ACHN (cell line): ENCODE measurements at regions not wholly inside any gene's neighbourhood (a gene's known extent, or its start where the extent isn't known, plus 50 kb on each side); places are given as distances from the start of the nearest gene placed in this dataset.
"Not testable (repeated sequence)": the region's sequence is repeated elsewhere in the genome, so short reads cannot be mapped to it uniquely, and the experiment has no call there.

Experiments
- DNase-seq: peaks from one replicate; pipeline ENCODE4 v3.0.0-alpha.2; 2015
- in situ Hi-C: cut with HindIII; loops from 2 replicates; pipeline ENCODE4 v1.10.0; 2017; ENCODE audit warnings: low sequenced_read_pairs, low pct_ligation_motif_present, low pct_unique_long_range_greater_than_20kb

- DNase-seq: no peak
These were observed 146.4 kb downstream of the ACTR3B start for GRCh38 chr7:152905949-152906348.

GRCh38 chr7:152907042-152907761, 147.7 kb downstream of the ACTR3B start:
- DNase-seq: no peak
- in situ Hi-C loops: no loop called here

More at GRCh38 chr7:152905949-152906348, 146.4 kb downstream of the ACTR3B start:
- in situ Hi-C loops: no loop called here

- no peak for DNase-seq
- in situ Hi-C loops: no loop called here
These were observed 149.7 kb downstream of the ACTR3B start for GRCh38 chr7:152909280-152909679.

GRCh38 chr7:152909683-152910544, 150.4 kb downstream of the ACTR3B start:
- in situ Hi-C loops: no loop called here
- DNase-seq: no peak

- DNase-seq: no peak
- in situ Hi-C loops: no loop called here
These were observed 151.1 kb downstream of the ACTR3B start for GRCh38 chr7:152910545-152911225.

GRCh38 chr7:152911226-152911560, 151.6 kb downstream of the ACTR3B start:
- in situ Hi-C loops: no loop called here
- DNase-seq: no peak

GRCh38 chr7:152911922-152912321, 152.4 kb downstream of the ACTR3B start:
- no peak for DNase-seq
- in situ Hi-C loops: no loop called here

- in situ Hi-C loops: no loop called here
- DNase-seq: no peak
These were observed 153.0 kb downstream of the ACTR3B start for GRCh38 chr7:152912511-152912910.

GRCh38 chr7:152913492-152913891, 153.9 kb downstream of the ACTR3B start:
- in situ Hi-C loops: no loop called here

GRCh38 chr7:152914014-152914844, 154.7 kb downstream of the ACTR3B start:
- DNase-seq: no peak
- in situ Hi-C loops: no loop called here

More at GRCh38 chr7:152913492-152913891, 153.9 kb downstream of the ACTR3B start:
- DNase-seq: no peak

GRCh38 chr7:152914845-152915102, 155.2 kb downstream of the ACTR3B start:
- in situ Hi-C loops: not testable (repeated sequence)

GRCh38 chr7:152922318-152923081, 162.9 kb downstream of the ACTR3B start:
- no peak for DNase-seq

More at GRCh38 chr7:152914845-152915102, 155.2 kb downstream of the ACTR3B start:
- DNase-seq: not testable (repeated sequence)

GRCh38 chr7:152923711-152924110, 164.2 kb downstream of the ACTR3B start:
- no peak for DNase-seq
- in situ Hi-C loops: no loop called here

More at GRCh38 chr7:152922318-152923081, 162.9 kb downstream of the ACTR3B start:
- in situ Hi-C loops: no loop called here

GRCh38 chr7:152924238-152924637, 164.7 kb downstream of the ACTR3B start:
- no peak for DNase-seq
- in situ Hi-C loops: no loop called here

- in situ Hi-C loops: no loop called here
- DNase-seq: no peak
These were observed 165.4 kb downstream of the ACTR3B start for GRCh38 chr7:152924826-152925411.

GRCh38 chr7:152925412-152926147, 166.0 kb downstream of the ACTR3B start:
- in situ Hi-C loops: no loop called here
- DNase-seq: no peak

GRCh38 chr7:152931633-152932032, 172.1 kb downstream of the ACTR3B start:
- in situ Hi-C loops: no loop called here
- no peak for DNase-seq
